ENCODE measurements at regions not wholly inside any gene's neighbourhood (a gene's known extent, or its start where the extent isn't known, plus 50 kb on each side); places are given as distances from the start of the nearest gene placed in this dataset.

- no peak overlapping the region for H2AFZ ChIP-seq (ENCODE audit: control insufficient read depth, low read length)
- no peak overlapping the region for H3K9ac ChIP-seq (ENCODE audit: control insufficient read depth, extremely low read depth, insufficient read depth, low read length)
- no peaks in the 10 kb centered on the region for H4K20me1 ChIP-seq (ENCODE audit: control insufficient read depth, extremely low read depth, insufficient read depth, low read length)
- dilution Hi-C loops (cut with MboI; ENCODE audit: extremely low pct_ligation_motif_present, low sequenced_read_pairs): no loop called here
- no peaks in the 10 kb centered on the region for H3K9me3 ChIP-seq (ENCODE audit: control insufficient read depth, low read depth, low read length)
- H3K27me3 ChIP-seq (ENCODE audit: control insufficient read depth, extremely low read depth, insufficient read depth, low read length): no peaks in the 10 kb centered on the region
- FAIRE-seq: peak; percentile 32
- no peak overlapping the region for H3K4me2 ChIP-seq (ENCODE audit: control insufficient read depth, extremely low read depth, insufficient read depth, low read depth, low read length)
- TF ChIP-seq CTCF (optimal IDR thresholded peaks at IDR 0.05 in 1 of 3, IDR thresholded peaks at IDR 0.05 in 1 of 3, conservative IDR thresholded peaks at IDR 0.05 in 1 of 3; ENCODE audit: extremely low read depth in 1 of 3, insufficient read depth in 2 of 3, low read length in 3 of 3): peak in 1 of 3 experiments; percentile 2
- no peak for TF ChIP-seq EZH2 (IDR thresholded peaks at IDR 0.05; ENCODE audit: low read length)
- no peaks in the 10 kb centered on the region for H3K79me2 ChIP-seq (ENCODE audit: control insufficient read depth, insufficient read depth, low read length)
- H3K4me3 ChIP-seq (ENCODE audit: control insufficient read depth in 2 of 3, extremely low read depth in 1 of 3, insufficient read depth in 2 of 3, low read depth in 1 of 3, low read length in 3 of 3): no peak overlapping the region
- DNase-seq (ENCODE audit: low read depth, low spot score): no peak
- H3K36me3 ChIP-seq (ENCODE audit: control insufficient read depth in 2 of 2, extremely low read depth in 1 of 2, insufficient read depth in 2 of 2, low read length in 2 of 2): no peaks in the 10 kb centered on the region
- H3K9me1 ChIP-seq (ENCODE audit: control insufficient read depth, extremely low read depth, insufficient read depth, low read length): no peaks in the 10 kb centered on the region
- H3K27ac ChIP-seq (ENCODE audit: control insufficient read depth, insufficient read depth, low read length): no peak overlapping the region
- H3K4me1 ChIP-seq (ENCODE audit: control insufficient read depth, extremely low read depth, insufficient read depth, low read length): no peaks in the 10 kb centered on the region
Observed at GRCh38 chr10:4623757-4624420, 202.1 kb upstream of the AKR1E2 start.

GRCh38 chr10:4623200-4623599 is 202.8 kb upstream of the AKR1E2 start:
- no peak overlapping the region for H3K4me3 ChIP-seq (ENCODE audit: control insufficient read depth in 2 of 3, extremely low read depth in 1 of 3, insufficient read depth in 2 of 3, low read depth in 1 of 3, low read length in 3 of 3)
- H3K4me1 ChIP-seq (ENCODE audit: control insufficient read depth, extremely low read depth, insufficient read depth, low read length): no peaks in the 10 kb centered on the region
- H3K9me3 ChIP-seq (ENCODE audit: control insufficient read depth, low read depth, low read length): no peaks in the 10 kb centered on the region
- H3K27ac ChIP-seq (ENCODE audit: control insufficient read depth, insufficient read depth, low read length): no peak overlapping the region
- TF ChIP-seq CTCF (optimal IDR thresholded peaks at IDR 0.05 in 1 of 3, IDR thresholded peaks at IDR 0.05 in 1 of 3, conservative IDR thresholded peaks at IDR 0.05 in 1 of 3; ENCODE audit: extremely low read depth in 1 of 3, insufficient read depth in 2 of 3, low read length in 3 of 3) (no peak), EZH2 (IDR thresholded peaks at IDR 0.05; ENCODE audit: low read length) (no peak)
- no peaks in the 10 kb centered on the region for H3K36me3 ChIP-seq (ENCODE audit: control insufficient read depth in 2 of 2, extremely low read depth in 1 of 2, insufficient read depth in 2 of 2, low read length in 2 of 2)
- no peaks in the 10 kb centered on the region for H3K27me3 ChIP-seq (ENCODE audit: control insufficient read depth, extremely low read depth, insufficient read depth, low read length)
- no peak overlapping the region for H3K9ac ChIP-seq (ENCODE audit: control insufficient read depth, extremely low read depth, insufficient read depth, low read length)
- no peak overlapping the region for H2AFZ ChIP-seq (ENCODE audit: control insufficient read depth, low read length)
- no peak overlapping the region for H3K4me2 ChIP-seq (ENCODE audit: control insufficient read depth, extremely low read depth, insufficient read depth, low read depth, low read length)
- dilution Hi-C loops (cut with MboI; ENCODE audit: extremely low pct_ligation_motif_present, low sequenced_read_pairs): no loop called here
- no peaks in the 10 kb centered on the region for H3K9me1 ChIP-seq (ENCODE audit: control insufficient read depth, extremely low read depth, insufficient read depth, low read length)
- H4K20me1 ChIP-seq (ENCODE audit: control insufficient read depth, extremely low read depth, insufficient read depth, low read length): no peaks in the 10 kb centered on the region
- peak; percentile 77 for FAIRE-seq
- no peak for DNase-seq (ENCODE audit: low read depth, low spot score)
- H3K79me2 ChIP-seq (ENCODE audit: control insufficient read depth, insufficient read depth, low read length): no peaks in the 10 kb centered on the region

Data from keratinocyte (primary cell).